K562 (cell line): ENCODE measurements at regions not wholly inside any gene's neighbourhood (a gene's known extent, or its start where the extent isn't known, plus 50 kb on each side); places are given as distances from the start of the nearest gene placed in this dataset.

Source experiments
- BDP1 ChIP-seq: IDR thresholded peaks from 3 replicates; pipeline ENCODE4 v1.6.1; 2011; ENCODE audit not compliant: insufficient read length, insufficient read depth
- CHD7 ChIP-seq: fragments of 200-600 bp; sonication (generic); IDR thresholded peaks from one replicate; pipeline ENCODE4 v1.6.1; 2012; ENCODE audit warnings: mild to moderate bottlenecking, low read depth, low read length, inconsistent platforms
- E2F1 ChIP-seq: sonication (generic); formaldehyde crosslinking; IDR thresholded peaks from 2 replicates; pipeline ENCODE4 v1.8.1; 2023; ENCODE audit warnings: mild to moderate bottlenecking, missing genetic modification reagents, moderate library complexity
- IRF9 ChIP-seq: fragments of 450-650 bp; IDR thresholded peaks from 2 replicates; pipeline ENCODE4 v1.6.1; 2016; ENCODE audit warnings: missing biosample characterization, missing genetic modification characterization
- RBM22 ChIP-seq: fragments of 200-400 bp; formaldehyde crosslinking; IDR thresholded peaks from 2 replicates; pipeline ENCODE4 v1.6.1; 2018; ENCODE audit warnings: low read length, low read depth; ENCODE audit not compliant: poor library complexity, severe bottlenecking
- TRIM24 ChIP-seq, 2 experiments: fragments of 450-650 bp; IDR thresholded peaks; 2 replicates each; pipeline ENCODE4 v1.6.1; 2016
- ZFP1 ChIP-seq: fragments of 450-650 bp; formaldehyde crosslinking; IDR thresholded peaks from 2 replicates; pipeline ENCODE4 v1.4.0; 2020; ENCODE audit warnings: mild to moderate bottlenecking, mixed read lengths
- ZNF253 ChIP-seq: fragments of 250-450 bp; sonication (Bioruptor Pico); conservative IDR thresholded peaks from 2 replicates; pipeline ENCODE4 v1.6.1; 2021; ENCODE audit warnings: mild to moderate bottlenecking
- ZNF354B ChIP-seq: fragments of 250-450 bp; sonication (Bioruptor Pico); IDR thresholded peaks from 2 replicates; pipeline ENCODE4 v1.4.0; 2020
- ZSCAN32 ChIP-seq: fragments of 450-650 bp; formaldehyde crosslinking; IDR thresholded peaks from 2 replicates; pipeline ENCODE4 v1.4.0; 2020; ENCODE audit warnings: mild to moderate bottlenecking, moderate library complexity

GRCh38 chr13:54949735-54950134 lies 1921.1 kb downstream of the OLFM4 start (continued):
- TF ChIP-seq CHD7 = no peak
- TF ChIP-seq TRIM24 (IDR thresholded peaks at IDR 0.05) = no peak
- no peak for TF ChIP-seq E2F1 (CRISPR knock-in tag)
- TF ChIP-seq ZFP1 = no peak
- no peak for TF ChIP-seq IRF9
- no peak for TF ChIP-seq BDP1
- no peak for TF ChIP-seq ZNF253 (CRISPR knock-in tag)
- TF ChIP-seq RBM22 = no peak
- no peak for TF ChIP-seq ZSCAN32
- no peak for TF ChIP-seq ZNF354B
- TF ChIP-seq, all 486 proteins: peak for 0
